ENCODE measurements at regions not wholly inside any gene's neighbourhood (a gene's known extent, or its start where the extent isn't known, plus 50 kb on each side); places are given as distances from the start of the nearest gene placed in this dataset.

DNA sequence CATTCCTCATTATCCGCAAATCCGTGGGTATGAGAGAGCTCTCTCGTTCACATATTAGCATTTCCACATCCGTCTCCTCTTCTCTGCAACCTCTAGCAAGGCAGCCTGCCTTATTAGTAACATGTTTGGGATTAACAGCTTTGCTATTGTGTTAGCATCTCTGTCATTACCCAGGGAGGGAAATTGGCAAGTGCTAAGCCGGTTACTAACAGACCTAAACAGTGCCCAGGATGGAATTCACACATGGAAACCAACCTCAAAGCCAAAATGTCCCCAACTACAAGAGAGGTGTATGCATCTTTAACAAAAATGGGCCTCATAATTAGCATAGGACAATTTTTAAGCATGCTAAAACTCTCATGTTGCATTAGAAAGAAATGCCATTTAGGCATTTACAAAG, 309.0 kb upstream of the MEIS1 start:
- no peaks in the 10 kb centered on the region for H4K20me1 ChIP-seq (ENCODE audit: insufficient read depth, low read length)
- H3K27me3 Mint-ChIP-seq (ENCODE audit: low read depth in 3 of 3): peaks cover 0 to 4% (median 2%) of the 10 kb centered on the region in 3 donors
- H2AFZ ChIP-seq (ENCODE audit: insufficient read depth, low read depth, low read length, poor library complexity, severe bottlenecking): no peak overlapping the region
- H3K9me3 Mint-ChIP-seq: peaks cover 0 to 3% (median 2%) of the 10 kb centered on the region in 7 donors
- no peak overlapping the region for H3K27ac Mint-ChIP-seq
- WGBS (ENCODE audit: insufficient coverage): no CpG with 5 or more reads among the region's 5 CpGs
- H3K4me3 ChIP-seq (replicated peaks in 1 of 3; ENCODE audit: low read depth in 2 of 3, low read length in 3 of 3): no peak overlapping the region
- H3K27me3 ChIP-seq (ENCODE audit: control insufficient read depth in 2 of 2, insufficient read depth in 2 of 2, low read length in 2 of 2): no peaks in the 10 kb centered on the region
- no peak overlapping the region for H3K27ac ChIP-seq (ENCODE audit: low read depth in 1 of 2, low read length in 2 of 2)
- no peak overlapping the region for H3K4me2 ChIP-seq (replicated peaks; ENCODE audit: extremely low read depth, low read length, poor library complexity, severe bottlenecking)
- no peaks in the 10 kb centered on the region for H3K79me2 ChIP-seq (ENCODE audit: insufficient read depth, low read length)
- no peaks in the 10 kb centered on the region for H3K4me1 Mint-ChIP-seq
- no peaks in the 10 kb centered on the region for H3K9me3 ChIP-seq (replicated peaks in 1 of 2; ENCODE audit: control insufficient read depth in 1 of 2, insufficient read depth in 1 of 2, low read length in 2 of 2)
- TF ChIP-seq, protein P1, sequence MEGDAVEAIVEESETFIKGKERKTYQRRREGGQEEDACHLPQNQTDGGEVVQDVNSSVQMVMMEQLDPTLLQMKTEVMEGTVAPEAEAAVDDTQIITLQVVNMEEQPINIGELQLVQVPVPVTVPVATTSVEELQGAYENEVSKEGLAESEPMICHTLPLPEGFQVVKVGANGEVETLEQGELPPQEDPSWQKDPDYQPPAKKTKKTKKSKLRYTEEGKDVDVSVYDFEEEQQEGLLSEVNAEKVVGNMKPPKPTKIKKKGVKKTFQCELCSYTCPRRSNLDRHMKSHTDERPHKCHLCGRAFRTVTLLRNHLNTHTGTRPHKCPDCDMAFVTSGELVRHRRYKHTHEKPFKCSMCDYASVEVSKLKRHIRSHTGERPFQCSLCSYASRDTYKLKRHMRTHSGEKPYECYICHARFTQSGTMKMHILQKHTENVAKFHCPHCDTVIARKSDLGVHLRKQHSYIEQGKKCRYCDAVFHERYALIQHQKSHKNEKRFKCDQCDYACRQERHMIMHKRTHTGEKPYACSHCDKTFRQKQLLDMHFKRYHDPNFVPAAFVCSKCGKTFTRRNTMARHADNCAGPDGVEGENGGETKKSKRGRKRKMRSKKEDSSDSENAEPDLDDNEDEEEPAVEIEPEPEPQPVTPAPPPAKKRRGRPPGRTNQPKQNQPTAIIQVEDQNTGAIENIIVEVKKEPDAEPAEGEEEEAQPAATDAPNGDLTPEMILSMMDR (IDR thresholded peaks at IDR 0.05): no peak
- no peak overlapping the region for H3K9ac ChIP-seq (ENCODE audit: insufficient read depth, low read length, poor library complexity, severe bottlenecking)
- intact Hi-C loops (cut with micrococcal nuclease): no loop called here
- H3K36me3 ChIP-seq (replicated peaks in 1 of 2; ENCODE audit: control insufficient read depth in 1 of 2, insufficient read depth in 2 of 2, low read length in 2 of 2): no peaks in the 10 kb centered on the region
- no peaks in the 10 kb centered on the region for H3K36me3 Mint-ChIP-seq
- no peaks in the 10 kb centered on the region for H3K4me1 ChIP-seq (ENCODE audit: control insufficient read depth in 1 of 2, insufficient read depth in 2 of 2, low read length in 2 of 2)
- no peak overlapping the region for H3K4me3 Mint-ChIP-seq
- no peak for DNase-seq

DNA sequence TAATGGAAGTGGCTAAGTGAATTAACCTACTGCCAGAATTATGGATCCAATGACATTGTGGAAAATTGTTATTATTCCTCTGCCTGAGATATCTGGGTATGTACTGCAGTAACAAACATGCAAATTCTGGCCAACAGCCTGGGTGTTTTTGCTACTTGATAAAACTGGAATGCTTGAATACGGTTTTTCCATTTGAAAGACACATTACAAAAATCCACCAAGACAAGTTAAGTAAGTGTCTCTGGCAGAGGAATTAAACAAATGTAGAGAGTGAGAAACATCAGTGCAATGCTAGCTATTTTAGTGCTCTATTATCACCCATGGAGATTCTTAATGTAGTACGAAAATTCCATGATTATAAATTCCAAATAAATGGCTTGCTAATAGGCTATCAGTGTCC, 312.4 kb upstream of the MEIS1 start:
- H4K20me1 ChIP-seq (ENCODE audit: insufficient read depth, low read length): no peaks in the 10 kb centered on the region
- no peak overlapping the region for H2AFZ ChIP-seq (ENCODE audit: insufficient read depth, low read depth, low read length, poor library complexity, severe bottlenecking)
- H3K4me3 Mint-ChIP-seq: no peak overlapping the region
- no peaks in the 10 kb centered on the region for H3K4me1 ChIP-seq (ENCODE audit: control insufficient read depth in 1 of 2, insufficient read depth in 2 of 2, low read length in 2 of 2)
- TF ChIP-seq, protein P1 (IDR thresholded peaks at IDR 0.05): no peak
- DNase-seq: no peak
- no CpG with 5 or more reads among the region's 2 CpGs for WGBS (ENCODE audit: insufficient coverage)
- no peak overlapping the region for H3K27ac Mint-ChIP-seq
- no peak overlapping the region for H3K27ac ChIP-seq (ENCODE audit: low read depth in 1 of 2, low read length in 2 of 2)
- H3K9ac ChIP-seq (ENCODE audit: insufficient read depth, low read length, poor library complexity, severe bottlenecking): no peak overlapping the region
- no peaks in the 10 kb centered on the region for H3K36me3 ChIP-seq (replicated peaks in 1 of 2; ENCODE audit: control insufficient read depth in 1 of 2, insufficient read depth in 2 of 2, low read length in 2 of 2)
- no peaks in the 10 kb centered on the region for H3K9me3 ChIP-seq (replicated peaks in 1 of 2; ENCODE audit: control insufficient read depth in 1 of 2, insufficient read depth in 1 of 2, low read length in 2 of 2)
- H3K79me2 ChIP-seq (ENCODE audit: insufficient read depth, low read length): no peaks in the 10 kb centered on the region
- no peak overlapping the region for H3K4me2 ChIP-seq (replicated peaks; ENCODE audit: extremely low read depth, low read length, poor library complexity, severe bottlenecking)
- H3K9me3 Mint-ChIP-seq: peaks cover 0 to 6% (median 2%) of the 10 kb centered on the region in 7 donors
- H3K4me1 Mint-ChIP-seq: no peaks in the 10 kb centered on the region
- no peaks in the 10 kb centered on the region for H3K27me3 ChIP-seq (ENCODE audit: control insufficient read depth in 2 of 2, insufficient read depth in 2 of 2, low read length in 2 of 2)
- H3K4me3 ChIP-seq (replicated peaks in 1 of 3; ENCODE audit: low read depth in 2 of 3, low read length in 3 of 3): no peak overlapping the region
- H3K36me3 Mint-ChIP-seq: no peaks in the 10 kb centered on the region
- intact Hi-C loops (cut with micrococcal nuclease): no loop called here
- peaks cover 0 to 4% (median 2%) of the 10 kb centered on the region in 3 donors for H3K27me3 Mint-ChIP-seq (ENCODE audit: low read depth in 3 of 3)

Measured in CD14-positive monocyte (primary cell).